ENCODE measurements at regions not wholly inside any gene's neighbourhood (a gene's known extent, or its start where the extent isn't known, plus 50 kb on each side); places are given as distances from the start of the nearest gene placed in this dataset.

- no peak for DNase-seq
- H3K4me3 ChIP-seq: no peak overlapping the region
- no peaks in the 10 kb centered on the region for H3K9me3 ChIP-seq (replicated peaks in 1 of 3)
- intact Hi-C loops (cut with DNase I): no loop called here
- TF ChIP-seq CTCF (IDR thresholded peaks at IDR 0.05) (no peak), POLR2A (IDR thresholded peaks at IDR 0.05) (no peak)
- no peak overlapping the region for H3K27ac ChIP-seq
- no peaks in the 10 kb centered on the region for H3K4me1 ChIP-seq (replicated peaks in 1 of 2)
- no peaks in the 10 kb centered on the region for H3K27me3 ChIP-seq
- 60 to 83% (median 74%) methylated on average over 2 of the region's 2 CpGs for WGBS, 4 donors
- no peaks in the 10 kb centered on the region for H3K36me3 ChIP-seq (replicated peaks in 1 of 2)
Observed at GRCh38 chr7:86981127-86981526, 78.3 kb downstream of the ELAPOR2 start.

GRCh38 chr7:86980223-86980622 is 79.2 kb downstream of the ELAPOR2 start:
- DNase-seq: no peak
- no peaks in the 10 kb centered on the region for H3K36me3 ChIP-seq (replicated peaks in 1 of 2)
- TF ChIP-seq POLR2A (IDR thresholded peaks at IDR 0.05) (no peak), CTCF (IDR thresholded peaks at IDR 0.05) (no peak)
- WGBS, 4 donors: 56 to 73% (median 69%) methylated on average over 3 of the region's 3 CpGs
- intact Hi-C loops (cut with DNase I): no loop called here
- no peaks in the 10 kb centered on the region for H3K9me3 ChIP-seq (replicated peaks in 1 of 3)
- H3K27ac ChIP-seq: no peak overlapping the region
- no peaks in the 10 kb centered on the region for H3K4me1 ChIP-seq (replicated peaks in 1 of 2)
- H3K4me3 ChIP-seq: no peak overlapping the region
- no peaks in the 10 kb centered on the region for H3K27me3 ChIP-seq

- Histone ChIP-seq H3K9me3 (replicated peaks in 1 of 3) (no peaks in the 10 kb centered on the region), H3K4me1 (replicated peaks in 1 of 2) (no peaks in the 10 kb centered on the region), H3K4me3 (no peak overlapping the region), H3K27ac (no peak overlapping the region), H3K27me3 (no peaks in the 10 kb centered on the region), H3K36me3 (replicated peaks in 1 of 2) (no peaks in the 10 kb centered on the region)
- intact Hi-C loops (cut with DNase I): no loop called here
- no peak for DNase-seq
- WGBS, 4 donors: 71 to 79% (median 74%) methylated on average over 3 of the region's 3 CpGs
- TF ChIP-seq POLR2A (IDR thresholded peaks at IDR 0.05) (no peak), CTCF (IDR thresholded peaks at IDR 0.05) (no peak)
Observed at GRCh38 chr7:86978808-86979506, 80.5 kb downstream of the ELAPOR2 start.

- Histone ChIP-seq H3K4me3 (no peak overlapping the region), H3K36me3 (replicated peaks in 1 of 2) (no peaks in the 10 kb centered on the region), H3K9me3 (replicated peaks in 1 of 3) (no peaks in the 10 kb centered on the region), H3K4me1 (replicated peaks in 1 of 2) (no peaks in the 10 kb centered on the region), H3K27me3 (no peaks in the 10 kb centered on the region), H3K27ac (no peak overlapping the region)
- WGBS, 4 donors: 67 to 85% (median 75%) methylated on average over 3 of the region's 3 CpGs
- TF ChIP-seq CTCF (IDR thresholded peaks at IDR 0.05): no peak
- TF ChIP-seq POLR2A (IDR thresholded peaks at IDR 0.05): no peak
- intact Hi-C loops (cut with DNase I): no loop called here
- no peak for DNase-seq
Observed at GRCh38 chr7:86976958-86977357, 82.5 kb downstream of the ELAPOR2 start.

Data from adrenal gland (tissue), 9 donors.